GM11168 (cell line): ENCODE measurements at regions not wholly inside any gene's neighbourhood (a gene's known extent, or its start where the extent isn't known, plus 50 kb on each side); places are given as distances from the start of the nearest gene placed in this dataset.

Source experiments
- in situ Hi-C: fragments of 300-500 bp; cut with MboI; formaldehyde crosslinking; loops from one replicate; pipeline ENCODE4 v1.12.0; 2022; ENCODE audit warnings: low sequenced_read_pairs; ENCODE audit not compliant: unreplicated experiment

DNA sequence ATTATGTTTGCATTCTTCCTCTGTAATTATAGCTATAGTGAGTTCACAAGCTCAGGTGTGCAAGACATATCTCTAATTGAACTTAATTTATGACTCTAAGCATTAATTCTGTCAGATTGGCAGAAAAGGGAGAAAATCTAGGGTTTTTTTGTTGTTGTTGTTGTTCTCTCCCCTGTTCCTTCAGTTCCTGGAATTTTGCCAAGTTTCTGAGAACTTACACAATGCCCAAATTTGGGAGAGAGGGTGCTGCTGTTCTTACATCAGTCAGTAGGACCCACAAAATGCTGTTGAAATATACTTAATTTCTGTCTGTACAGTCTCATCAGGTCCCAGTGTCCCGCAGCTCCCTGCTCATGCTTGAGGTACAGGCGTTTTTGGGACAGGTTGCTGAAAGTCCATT, 221.8 kb upstream of the RBMS1 start:
- in situ Hi-C loops = no loop called here

DNA sequence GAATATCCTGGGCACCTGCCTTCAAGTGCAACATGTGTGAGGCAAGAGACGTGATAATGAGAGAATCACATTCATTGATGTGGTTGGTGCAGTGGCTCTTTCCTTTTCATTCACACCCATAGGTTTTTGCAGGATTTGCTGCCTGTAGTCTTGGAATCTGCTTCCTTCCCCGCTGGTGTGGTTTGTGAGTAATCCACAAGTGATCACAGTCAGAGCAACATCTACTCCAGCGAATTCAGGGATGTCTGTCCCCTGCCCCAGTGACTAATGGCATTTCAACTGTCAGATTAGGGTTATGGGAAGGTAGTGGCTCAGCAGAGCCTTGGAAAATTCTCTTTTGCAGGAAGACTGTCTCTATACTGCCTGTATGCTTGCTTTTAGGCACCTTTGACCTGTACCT, 225.5 kb upstream of the RBMS1 start:
- in situ Hi-C loops = no loop called here

DNA sequence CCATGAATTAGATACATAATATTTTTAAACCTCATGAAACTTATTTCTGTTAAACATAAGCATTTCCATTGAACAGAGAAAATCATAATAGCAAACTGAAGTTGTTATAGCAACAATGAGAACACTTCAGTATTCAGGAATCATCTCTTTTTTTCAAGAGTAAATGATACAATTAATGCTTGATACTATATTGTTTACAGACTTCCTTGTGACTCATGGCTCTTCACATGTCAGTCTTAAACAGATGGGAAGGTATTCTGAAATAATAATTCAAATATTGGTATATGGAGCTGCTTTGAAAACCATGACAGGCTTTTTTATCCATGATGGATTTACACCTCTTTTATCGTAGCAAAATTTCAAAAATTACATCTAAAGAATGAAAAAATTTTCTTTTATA, 226.5 kb upstream of the RBMS1 start:
- in situ Hi-C loops = no loop called here

DNA sequence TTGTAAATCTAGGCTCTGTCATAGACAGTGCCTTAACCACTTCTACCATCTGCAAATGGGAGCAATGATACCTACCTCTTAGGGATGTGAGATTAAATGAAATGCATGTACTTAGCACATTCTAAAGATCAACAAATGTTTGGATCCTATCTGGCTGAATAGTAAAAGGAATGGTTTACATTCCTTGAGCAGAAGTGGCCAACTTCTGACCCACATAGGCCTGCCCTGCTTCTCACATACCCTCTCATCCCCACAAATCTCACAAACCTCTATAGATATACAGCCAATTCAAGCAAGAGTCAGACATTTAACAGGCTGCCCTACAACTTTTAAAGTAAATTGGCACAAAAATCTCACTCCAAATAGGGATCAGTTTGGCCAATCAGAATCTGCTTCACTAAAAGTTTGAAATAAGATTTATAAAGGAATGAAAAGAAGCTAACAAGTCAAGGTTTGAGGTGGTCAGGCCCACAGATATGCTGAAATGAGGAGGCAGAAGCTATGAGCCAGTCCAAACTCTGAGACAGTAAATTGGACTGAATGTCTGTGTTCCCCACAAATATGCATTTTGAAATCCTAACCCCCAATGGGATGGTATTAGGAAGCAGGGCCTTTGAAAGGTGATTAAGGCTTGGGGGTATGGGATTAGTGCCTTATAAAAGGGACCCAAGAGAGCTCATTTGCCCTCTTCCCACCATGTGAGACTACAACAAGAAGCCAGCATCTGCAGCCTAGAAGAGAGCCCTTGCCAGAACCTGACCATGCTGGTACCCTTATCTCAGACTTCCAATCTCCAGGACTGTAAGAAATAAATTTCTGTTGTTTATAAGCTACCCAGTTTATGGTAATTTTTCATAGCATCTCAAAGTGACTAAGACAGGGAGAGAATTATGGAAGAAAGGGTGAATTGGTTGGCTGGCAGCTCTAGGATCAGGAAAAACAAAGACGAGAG, 227.8 kb upstream of the RBMS1 start:
- in situ Hi-C loops = no loop called here

DNA sequence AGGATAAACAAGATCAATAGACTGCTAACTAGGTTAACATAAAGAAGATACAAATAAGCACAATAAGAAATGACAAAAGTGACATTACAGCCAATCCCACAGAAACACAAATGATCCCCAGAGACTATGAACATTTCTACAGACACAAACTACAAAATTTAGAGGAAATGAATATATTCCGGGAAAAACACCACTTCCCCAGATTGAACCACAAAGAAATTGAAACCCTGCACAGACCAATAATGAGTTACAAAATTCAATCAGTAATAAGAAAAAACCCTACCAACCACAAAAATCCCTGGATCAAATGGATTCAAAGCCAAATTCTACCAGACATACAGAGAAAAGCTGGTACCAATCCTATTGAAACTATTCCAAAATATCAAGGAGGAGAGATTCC, 232.4 kb upstream of the RBMS1 start:
- in situ Hi-C loops = no loop called here

DNA sequence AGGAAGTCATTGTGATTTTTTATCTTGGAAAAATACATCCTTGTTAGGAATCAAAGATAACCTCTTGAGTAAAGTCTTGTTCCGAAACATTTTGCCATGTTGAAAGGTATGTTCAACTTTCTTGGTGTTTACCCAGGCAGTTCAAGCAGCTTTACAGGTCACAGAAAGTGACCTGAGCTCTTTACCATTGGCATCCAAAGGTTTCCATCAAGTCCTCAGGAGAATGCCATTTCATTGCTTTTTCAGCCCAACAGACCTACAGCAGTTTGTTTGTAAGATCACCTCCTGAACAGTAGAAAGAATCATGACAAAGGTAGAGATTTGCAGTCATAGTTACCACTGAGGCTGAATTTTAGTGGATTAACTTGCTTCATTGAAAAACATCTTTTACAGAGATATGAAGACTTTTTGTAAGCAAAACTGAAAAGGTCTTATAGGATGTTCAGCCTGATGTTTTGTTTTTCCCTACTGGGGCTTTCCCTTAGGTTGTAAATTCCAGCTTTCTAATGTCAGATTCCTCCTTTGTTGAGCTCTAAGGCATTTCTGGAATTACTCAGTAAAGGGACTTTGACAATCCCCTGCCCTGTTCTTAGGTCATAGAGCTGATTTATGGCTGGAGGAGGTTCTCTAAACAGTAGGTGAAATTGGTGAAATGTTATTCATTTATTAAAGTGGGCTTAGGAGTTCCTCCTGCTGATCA, 236.8 kb upstream of the RBMS1 start:
- in situ Hi-C loops = no loop called here

DNA sequence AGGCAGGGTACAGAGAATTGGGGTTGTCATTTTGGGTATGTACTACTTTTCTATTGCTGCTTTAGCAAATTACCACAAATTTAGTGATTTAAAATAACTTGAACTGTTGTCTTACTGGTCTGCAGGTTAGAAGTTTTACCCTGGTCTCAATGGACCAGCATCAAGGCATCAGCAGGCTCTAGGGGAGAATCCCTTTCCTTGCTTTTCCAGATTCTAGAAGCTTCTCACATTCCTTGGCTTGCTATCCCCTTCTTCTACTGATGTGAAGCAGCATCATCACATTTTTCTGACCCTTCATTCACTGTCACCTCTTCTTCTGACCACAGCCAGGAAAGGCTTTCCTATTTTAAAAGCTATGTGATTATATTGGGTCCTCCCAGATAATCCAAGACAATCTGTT, 237.8 kb upstream of the RBMS1 start:
- in situ Hi-C loops = no loop called here

DNA sequence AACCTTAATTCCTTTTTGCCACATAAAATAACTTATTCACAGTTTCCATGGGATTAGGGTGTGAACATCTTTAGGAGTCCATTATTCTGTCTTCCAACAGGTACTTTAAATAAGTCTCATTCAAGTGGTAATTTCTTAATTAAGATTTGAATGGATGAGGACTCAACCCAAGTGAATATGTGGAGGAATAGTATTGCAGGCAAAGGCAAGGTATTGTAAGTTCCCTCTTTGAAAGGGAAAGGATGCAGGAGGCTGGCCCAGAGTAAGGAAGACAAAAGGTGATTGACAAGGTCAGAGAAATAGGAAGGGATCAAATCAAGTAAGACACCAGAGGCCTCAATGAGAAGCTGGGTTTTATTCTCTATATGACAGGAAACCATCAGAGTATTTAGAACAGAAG, 238.2 kb upstream of the RBMS1 start:
- in situ Hi-C loops = no loop called here

DNA sequence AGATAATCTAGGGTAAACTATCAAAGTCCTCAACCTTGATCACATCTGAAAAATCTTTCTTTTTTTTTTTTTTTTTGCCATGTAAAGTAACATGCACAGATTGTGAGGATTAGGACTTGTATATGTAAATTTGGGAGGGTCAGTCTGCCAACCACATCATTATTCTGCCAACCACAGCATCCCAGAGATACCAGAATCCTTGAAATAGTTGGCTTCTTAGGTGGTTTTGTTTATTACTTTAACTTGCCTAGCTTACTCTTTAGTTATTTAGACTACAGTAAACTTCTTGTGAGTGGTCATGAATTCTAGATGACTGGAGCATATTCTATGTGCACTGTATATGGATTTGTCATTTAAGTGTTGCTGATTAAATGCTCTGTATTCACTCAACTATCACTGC, 242.1 kb upstream of the RBMS1 start:
- in situ Hi-C loops = no loop called here

DNA sequence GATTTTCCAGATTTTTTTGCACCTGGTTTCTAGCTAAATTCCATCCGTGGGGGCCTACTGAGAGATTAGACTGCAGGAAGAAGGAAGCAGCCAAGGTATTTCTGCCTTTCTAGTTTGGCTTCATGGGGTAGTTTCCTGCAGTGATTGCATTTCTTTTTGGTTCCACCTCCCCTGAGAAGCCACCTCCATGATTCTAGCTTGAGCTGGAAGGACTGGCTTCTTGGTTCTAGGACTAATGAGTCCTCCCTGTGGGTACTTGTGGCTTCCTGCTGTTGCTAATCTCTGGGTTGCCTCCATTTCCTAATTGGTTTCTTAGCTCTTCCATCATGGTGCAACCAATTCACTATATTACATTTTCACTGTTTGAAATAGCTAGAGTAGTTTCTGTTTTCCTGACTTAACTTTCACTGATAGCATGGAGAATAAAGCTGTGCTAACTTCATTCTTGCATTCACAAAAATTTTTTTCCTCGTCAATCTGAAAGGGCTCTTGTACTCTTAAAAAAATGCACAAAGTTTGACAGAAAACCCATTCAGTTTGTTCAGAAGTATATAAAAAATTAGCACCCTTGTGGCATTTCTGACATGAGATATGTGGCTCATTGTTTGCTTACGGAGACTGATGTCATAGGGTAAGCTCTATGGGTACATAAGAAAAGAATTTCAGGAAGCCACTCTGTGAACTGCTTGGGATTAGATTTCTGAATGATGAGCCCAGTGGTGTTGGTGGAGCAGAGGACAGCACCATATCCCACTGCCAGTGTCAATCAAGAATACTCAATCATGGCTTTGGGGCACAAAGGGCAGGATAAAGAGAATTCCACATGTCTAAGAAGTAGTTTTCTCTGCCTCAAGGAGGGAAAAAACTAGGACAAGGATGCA, 242.8 kb upstream of the RBMS1 start:
- in situ Hi-C loops = no loop called here

DNA sequence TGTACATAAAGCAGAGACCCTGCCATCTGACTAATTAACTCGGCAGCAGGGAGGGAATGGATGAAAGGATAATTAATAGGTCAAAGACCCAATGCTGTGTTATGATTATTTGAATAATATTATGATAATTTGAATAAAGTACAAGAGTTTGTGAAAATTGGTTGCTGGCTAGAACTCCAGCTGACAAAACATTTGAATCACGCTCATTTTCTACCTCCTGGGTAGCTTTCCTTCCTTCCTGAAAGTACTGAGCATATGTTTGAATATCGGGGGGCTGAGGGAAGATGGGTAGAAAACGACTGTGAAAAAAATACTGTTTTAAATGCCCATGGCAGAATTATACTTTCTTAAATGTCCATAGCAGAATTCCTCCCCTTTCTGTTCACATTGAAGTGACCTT, 243.6 kb upstream of the RBMS1 start:
- in situ Hi-C loops = no loop called here

DNA sequence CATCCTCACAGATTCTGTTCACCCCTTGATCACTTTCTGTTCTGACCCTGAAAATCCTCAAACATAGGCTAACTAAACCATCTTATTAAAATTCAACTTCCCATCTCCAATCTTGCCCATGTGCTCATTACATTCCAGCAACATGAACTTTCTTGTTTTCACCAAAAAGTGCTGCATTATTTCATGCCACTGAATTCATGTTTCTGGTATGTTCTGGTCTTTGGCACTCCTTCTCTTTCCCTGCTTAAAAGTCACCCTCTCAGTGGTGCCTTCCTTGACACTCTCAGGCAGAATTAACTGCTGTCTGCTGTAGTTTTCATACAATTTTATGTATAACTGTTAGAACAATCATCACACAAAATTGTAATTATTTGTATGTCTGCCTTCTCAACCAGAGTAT, 247.7 kb upstream of the RBMS1 start:
- in situ Hi-C loops = no loop called here

DNA sequence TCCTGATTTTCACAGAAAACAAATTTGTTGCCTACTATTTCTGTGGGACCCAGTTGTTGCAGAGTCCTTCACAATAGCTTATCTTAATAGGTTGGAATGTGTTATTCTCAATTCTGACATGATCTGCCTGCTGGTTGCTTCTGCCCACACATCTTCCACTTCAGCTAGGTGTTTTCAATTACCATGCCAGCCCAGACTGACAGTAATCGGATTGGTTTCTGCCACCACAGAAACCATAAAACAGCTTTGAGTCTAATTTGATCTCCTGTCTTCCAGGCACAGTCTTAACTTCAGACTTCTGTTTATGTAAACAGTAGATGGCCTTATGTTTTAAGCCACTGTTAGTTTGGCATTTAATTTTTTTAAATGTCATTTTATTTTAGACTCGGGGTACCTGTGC, 248.2 kb upstream of the RBMS1 start:
- in situ Hi-C loops = no loop called here

DNA sequence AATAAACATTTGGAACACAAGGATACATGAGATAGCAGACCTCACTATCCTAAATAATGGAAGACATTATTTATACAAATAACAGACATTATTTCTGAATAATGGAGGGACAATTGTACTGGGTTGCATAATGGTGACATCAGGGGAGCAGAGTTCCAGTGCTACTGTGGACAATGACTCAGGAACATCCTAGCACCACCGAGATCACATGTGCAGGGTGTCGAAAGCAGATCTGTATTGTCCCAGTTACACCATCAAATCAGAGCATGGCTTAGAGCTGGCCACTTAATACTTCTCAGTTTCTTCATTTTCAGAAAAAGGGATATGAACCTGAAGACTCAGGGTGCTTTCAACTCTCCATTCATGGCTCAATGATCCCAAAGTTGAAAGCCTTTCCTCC, 249.1 kb upstream of the RBMS1 start:
- in situ Hi-C loops = no loop called here

DNA sequence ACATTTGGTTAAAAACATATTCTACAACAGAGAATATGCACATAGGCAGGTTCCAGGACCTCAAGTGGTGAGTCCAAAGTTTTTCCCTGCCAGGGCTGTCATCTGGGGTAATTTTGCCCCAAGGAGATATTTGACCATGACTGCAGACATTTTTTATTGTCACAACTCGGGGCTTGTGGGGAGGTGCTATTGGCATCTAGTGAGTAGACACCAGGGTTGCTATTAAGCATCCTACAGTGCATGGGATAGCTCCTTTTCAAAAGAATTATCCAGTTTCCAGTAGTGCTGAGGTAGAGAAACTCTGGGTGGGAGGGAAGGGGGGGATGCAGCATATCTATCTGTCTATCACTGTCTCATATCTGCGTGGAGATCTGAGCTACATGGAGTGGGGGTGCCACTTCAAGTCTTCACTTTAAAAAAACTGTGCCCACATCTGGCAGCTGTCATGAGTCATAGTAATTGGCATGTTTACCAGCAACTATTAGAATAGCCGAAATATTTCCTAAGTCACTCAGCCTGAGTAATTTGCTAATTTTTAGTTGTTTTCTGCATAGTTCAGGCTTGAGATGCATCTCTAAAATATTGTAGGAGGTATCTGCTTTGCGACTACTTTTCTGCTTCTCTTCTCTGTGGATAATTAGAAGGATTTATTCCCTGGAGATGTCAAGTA, 254.0 kb upstream of the RBMS1 start:
- in situ Hi-C loops = no loop called here

DNA sequence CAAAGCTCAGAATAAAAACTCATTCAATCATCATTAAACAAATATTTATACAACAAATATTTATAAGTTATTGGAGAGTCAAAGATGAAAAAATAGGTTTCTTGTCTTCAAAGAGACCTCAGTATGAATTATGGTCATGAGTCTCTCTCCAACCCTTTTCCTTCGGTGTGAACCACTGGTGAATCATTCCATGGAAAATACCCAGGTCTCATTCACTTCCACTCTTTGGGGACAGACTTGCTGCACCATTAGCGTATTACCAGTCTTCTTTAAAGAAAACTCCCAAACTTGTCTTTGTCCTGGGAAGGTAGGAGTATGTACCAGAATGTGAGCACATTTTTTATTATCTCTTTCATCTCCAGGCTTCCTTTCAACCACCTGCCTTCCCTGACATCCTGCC, 257.4 kb upstream of the RBMS1 start:
- in situ Hi-C loops = no loop called here

DNA sequence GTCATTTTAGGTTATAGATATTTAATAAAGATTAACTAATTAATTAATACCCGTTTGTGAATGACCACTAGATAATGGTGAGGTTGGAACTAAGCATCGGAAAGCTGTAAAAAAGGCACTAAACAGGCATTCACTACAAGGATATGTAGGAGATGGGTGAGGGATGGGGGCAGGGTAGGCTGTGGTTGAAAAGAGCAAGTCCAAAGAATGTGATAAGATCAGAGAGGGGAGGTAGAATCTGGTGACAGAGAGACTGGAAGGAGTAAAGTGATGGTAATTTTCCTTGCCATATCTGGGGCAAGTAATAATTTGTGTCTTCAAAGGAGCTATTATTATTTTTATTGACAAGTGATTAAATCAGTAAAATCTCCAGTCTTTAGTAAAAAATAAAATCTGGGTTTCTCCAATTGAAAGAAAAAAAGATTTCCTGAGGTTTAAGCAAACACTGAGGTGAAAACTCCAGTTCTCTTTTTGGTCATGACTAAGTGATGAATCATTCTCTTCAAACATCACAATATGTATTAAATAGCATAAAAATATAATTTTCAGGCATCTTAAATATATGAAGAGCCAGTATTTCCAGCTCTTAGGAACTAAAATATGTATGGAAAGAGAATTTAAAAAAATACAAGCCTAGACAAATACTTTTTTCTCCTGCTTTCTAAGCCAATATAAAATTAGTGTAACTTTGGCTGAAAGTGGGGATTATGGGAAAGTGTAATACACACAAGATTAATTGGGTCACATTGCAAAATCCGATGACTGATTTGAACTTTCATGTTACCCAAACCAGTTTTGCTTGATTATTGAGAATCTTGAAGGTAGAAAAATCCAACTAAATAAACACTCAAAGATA, 259.1 kb upstream of the RBMS1 start:
- in situ Hi-C loops = no loop called here

DNA sequence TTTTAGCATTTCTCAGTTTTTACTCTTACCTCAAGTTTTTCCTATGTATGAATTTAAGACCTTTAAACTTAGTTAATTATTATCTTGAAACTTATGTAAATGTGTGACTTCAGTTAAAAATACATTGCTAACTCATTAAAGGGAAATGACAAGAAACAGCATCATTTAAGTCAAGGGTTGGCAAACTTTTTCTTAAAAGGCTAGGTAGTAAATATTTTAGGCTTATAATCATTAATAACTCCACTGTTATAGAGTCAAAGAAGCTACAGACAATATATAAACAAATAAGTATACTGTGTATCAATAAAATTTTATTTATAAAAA, 259.7 kb upstream of the RBMS1 start:
- in situ Hi-C loops = no loop called here

DNA sequence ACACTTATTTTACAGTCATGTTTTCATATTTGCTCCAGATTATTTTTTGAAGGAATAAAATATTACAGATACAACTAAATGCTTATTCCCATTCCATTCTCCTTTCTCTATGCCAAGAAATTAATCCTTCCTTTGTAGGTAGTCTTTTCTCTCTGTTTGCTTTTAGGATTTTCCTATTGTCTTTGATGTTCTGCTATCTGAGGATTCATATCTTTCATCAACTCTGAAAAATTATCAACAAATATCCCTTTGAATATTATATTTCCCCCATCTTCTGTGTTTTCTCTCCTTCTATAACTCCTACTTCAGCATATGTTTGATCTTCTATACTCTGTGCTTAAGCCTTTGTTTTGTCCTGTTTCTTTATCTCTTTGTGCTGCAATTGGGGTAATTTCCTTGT, 260.4 kb upstream of the RBMS1 start:
- in situ Hi-C loops = no loop called here

DNA sequence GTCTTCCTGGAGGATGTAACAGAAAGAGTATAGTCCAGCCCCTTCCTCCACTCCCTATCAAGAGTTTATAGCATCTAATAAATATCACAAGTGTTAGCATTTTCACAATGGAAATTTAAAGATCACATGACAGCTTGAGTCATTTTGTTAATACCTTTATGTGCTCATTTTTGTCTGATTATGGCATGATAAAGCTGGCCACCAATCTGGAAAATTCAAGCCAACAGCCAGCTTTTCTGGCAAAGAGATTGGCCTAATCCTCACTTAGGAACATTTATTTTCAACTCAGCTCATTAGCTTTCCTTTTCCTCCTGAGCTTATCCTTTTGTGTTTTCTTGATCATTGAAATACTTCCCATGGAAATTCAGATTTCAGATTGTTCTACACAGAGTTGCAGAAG, 262.9 kb upstream of the RBMS1 start:
- in situ Hi-C loops = no loop called here
